Choroid plexus epithelial cell (primary cell): ENCODE measurements at regions not wholly inside any gene's neighbourhood (a gene's known extent, or its start where the extent isn't known, plus 50 kb on each side); places are given as distances from the start of the nearest gene placed in this dataset.

ENCODE experiments used
- DNase-seq: peaks from one replicate; pipeline ENCODE4 v3.0.0-alpha.2; 2010; ENCODE audit warnings: low read depth
- H3K4me3 ChIP-seq: 2 replicates; pipeline ENCODE4 v1.5.1; 2011; ENCODE audit warnings: low read depth, mild to moderate bottlenecking, control low read depth, low read length, moderate library complexity
- CTCF ChIP-seq: conservative IDR thresholded peaks from 2 replicates; pipeline ENCODE4 v1.5.1; 2011; ENCODE audit warnings: low read depth, mild to moderate bottlenecking, control low read depth, inconsistent platforms, low read length, moderate library complexity

GRCh38 chr1:208748387-208749165, 504.4 kb upstream of the PLXNA2 start:
- no peak overlapping the region for H3K4me3 ChIP-seq
- no peak for TF ChIP-seq CTCF
- DNase-seq: no peak

GRCh38 chr1:208756339-208756981, 512.3 kb upstream of the PLXNA2 start:
- no peak overlapping the region for H3K4me3 ChIP-seq
- TF ChIP-seq CTCF: no peak
- DNase-seq: no peak

GRCh38 chr1:208757846-208758245, 513.7 kb upstream of the PLXNA2 start:
- TF ChIP-seq CTCF: no peak
- no peak for DNase-seq
- no peak overlapping the region for H3K4me3 ChIP-seq

- no peak for DNase-seq
- no peak for TF ChIP-seq CTCF
- H3K4me3 ChIP-seq: no peak overlapping the region
Measured at GRCh38 chr1:208759255-208759654, 515.1 kb upstream of the PLXNA2 start.

GRCh38 chr1:208763971-208764370, 519.8 kb upstream of the PLXNA2 start:
- no peak for TF ChIP-seq CTCF
- no peak for DNase-seq
- H3K4me3 ChIP-seq: no peak overlapping the region

- no peak for DNase-seq
- TF ChIP-seq CTCF: no peak
- no peak overlapping the region for H3K4me3 ChIP-seq
Measured at GRCh38 chr1:208766832-208767231, 522.6 kb upstream of the PLXNA2 start.

- no peak overlapping the region for H3K4me3 ChIP-seq
- no peak for TF ChIP-seq CTCF
- DNase-seq: no peak
Measured at GRCh38 chr1:208767816-208768215, 523.6 kb upstream of the PLXNA2 start.
